ELR (cell line): ENCODE measurements at regions not wholly inside any gene's neighbourhood (a gene's known extent, or its start where the extent isn't known, plus 50 kb on each side); places are given as distances from the start of the nearest gene placed in this dataset.
"Not testable (repeated sequence)": the region's sequence is repeated elsewhere in the genome, so short reads cannot be mapped to it uniquely, and the experiment has no call there.

Source experiments
- DNase-seq: peaks from one replicate; pipeline ENCODE4 v3.0.0-alpha.2; 2015; ENCODE audit warnings: low read depth

- no peak for DNase-seq
These were observed 1223.5 kb upstream of the FAM98A start for GRCh38 chr2:34822616-34823015.

GRCh38 chr2:34815052-34815741 lies 1216.1 kb upstream of the FAM98A start:
- no peak for DNase-seq

GRCh38 chr2:34810456-34810855 lies 1211.4 kb upstream of the FAM98A start:
- DNase-seq, result no peak

- DNase-seq, result no peak
These were observed 1209.3 kb upstream of the FAM98A start for GRCh38 chr2:34808426-34808825.

- DNase-seq, result no peak
These were observed 1207.8 kb upstream of the FAM98A start for GRCh38 chr2:34806891-34807290.

GRCh38 chr2:34806396-34806795 lies 1207.3 kb upstream of the FAM98A start:
- no peak for DNase-seq

GRCh38 chr2:34799556-34799955 lies 1200.5 kb upstream of the FAM98A start:
- no peak for DNase-seq

- not testable (repeated sequence) for DNase-seq
These were observed 1196.5 kb upstream of the FAM98A start for GRCh38 chr2:34795586-34795985.

- DNase-seq, result no peak
These were observed 1190.1 kb upstream of the FAM98A start for GRCh38 chr2:34789169-34789568.

- no peak for DNase-seq
These were observed 1188.2 kb upstream of the FAM98A start for GRCh38 chr2:34787341-34787740.

GRCh38 chr2:34785206-34785785 lies 1186.2 kb upstream of the FAM98A start:
- DNase-seq, result no peak

- no peak for DNase-seq
These were observed 1185.6 kb upstream of the FAM98A start for GRCh38 chr2:34784701-34785100.

GRCh38 chr2:34750742-34751141 lies 1151.6 kb upstream of the FAM98A start:
- not testable (repeated sequence) for DNase-seq

- DNase-seq, result no peak
These were observed 1148.5 kb upstream of the FAM98A start for GRCh38 chr2:34747643-34748042.

GRCh38 chr2:34738691-34739090 lies 1139.6 kb upstream of the FAM98A start:
- DNase-seq, result no peak

GRCh38 chr2:34737146-34737545 lies 1138.0 kb upstream of the FAM98A start:
- DNase-seq, result no peak

- DNase-seq, result no peak
These were observed 1137.4 kb upstream of the FAM98A start for GRCh38 chr2:34736482-34736881.

- no peak for DNase-seq
These were observed 1135.6 kb upstream of the FAM98A start for GRCh38 chr2:34734662-34735061.

- no peak for DNase-seq
These were observed 1134.9 kb upstream of the FAM98A start for GRCh38 chr2:34734042-34734441.

- DNase-seq, result no peak
These were observed 1132.2 kb upstream of the FAM98A start for GRCh38 chr2:34731292-34731691.

- DNase-seq, result no peak
These were observed 1130.7 kb upstream of the FAM98A start for GRCh38 chr2:34729845-34730244.

- no peak for DNase-seq
These were observed 1125.0 kb upstream of the FAM98A start for GRCh38 chr2:34724107-34724506.

GRCh38 chr2:34723683-34724082 lies 1124.6 kb upstream of the FAM98A start:
- no peak for DNase-seq

- no peak for DNase-seq
These were observed 1120.1 kb upstream of the FAM98A start for GRCh38 chr2:34719206-34719605.
